HG03378 (cell line): ENCODE measurements at regions not wholly inside any gene's neighbourhood (a gene's known extent, or its start where the extent isn't known, plus 50 kb on each side); places are given as distances from the start of the nearest gene placed in this dataset.

Experiments
- ATAC-seq: cut with Tn5 transposase; IDR thresholded peaks from one replicate; pipeline ENCODE4 v1.9.1; 2021; ENCODE audit warnings: mild to moderate bottlenecking, moderate library complexity; ENCODE audit not compliant: unreplicated experiment

GRCh38 chr3:175914785-175915184 is 1055.7 kb downstream of the NAALADL2 start:
- ATAC-seq = no peak

- ATAC-seq = no peak
Measured at GRCh38 chr3:175913286-175913685, 1054.2 kb downstream of the NAALADL2 start.

GRCh38 chr3:175911937-175912336 is 1052.8 kb downstream of the NAALADL2 start:
- ATAC-seq = no peak

- no peak for ATAC-seq
Measured at GRCh38 chr3:175902226-175902625, 1043.1 kb downstream of the NAALADL2 start.

- no peak for ATAC-seq
Measured at GRCh38 chr3:175898194-175898593, 1039.1 kb downstream of the NAALADL2 start.

GRCh38 chr3:175896655-175897054 is 1037.5 kb downstream of the NAALADL2 start:
- ATAC-seq = no peak

- no peak for ATAC-seq
Measured at GRCh38 chr3:175895731-175896130, 1036.6 kb downstream of the NAALADL2 start.

GRCh38 chr3:175893566-175893965 is 1034.4 kb downstream of the NAALADL2 start:
- no peak for ATAC-seq

- ATAC-seq = no peak
Measured at GRCh38 chr3:175890066-175890465, 1030.9 kb downstream of the NAALADL2 start.

GRCh38 chr3:175885231-175885766 is 1026.2 kb downstream of the NAALADL2 start:
- no peak for ATAC-seq

- ATAC-seq = no peak
Measured at GRCh38 chr3:175879417-175879816, 1020.3 kb downstream of the NAALADL2 start.

GRCh38 chr3:175869404-175869803 is 1010.3 kb downstream of the NAALADL2 start:
- ATAC-seq = no peak

GRCh38 chr3:175868626-175869025 is 1009.5 kb downstream of the NAALADL2 start:
- no peak for ATAC-seq

- no peak for ATAC-seq
Measured at GRCh38 chr3:175865724-175866123, 1006.6 kb downstream of the NAALADL2 start.

GRCh38 chr3:175861916-175862315 is 1002.8 kb downstream of the NAALADL2 start:
- no peak for ATAC-seq
